Parathyroid adenoma (tissue), 2 donors: ENCODE measurements at regions not wholly inside any gene's neighbourhood (a gene's known extent, or its start where the extent isn't known, plus 50 kb on each side); places are given as distances from the start of the nearest gene placed in this dataset.

Source experiments
- H2AFZ ChIP-seq: fragments of 300-600 bp; sonication (generic); one replicate; pipeline ENCODE4 v1.7.0; 2017; ENCODE audit warnings: antibody characterized with exemption, mild to moderate bottlenecking
- H3K27ac ChIP-seq: fragments of 300-600 bp; sonication (generic); one replicate; pipeline ENCODE4 v1.7.0; 2017
- H3K27me3 ChIP-seq: fragments of 300-600 bp; sonication (generic); one replicate; pipeline ENCODE4 v1.7.0; 2017; ENCODE audit warnings: low read length; ENCODE audit not compliant: control insufficient read depth, insufficient read depth
- H3K36me3 ChIP-seq: fragments of 300-600 bp; sonication (generic); one replicate; pipeline ENCODE4 v1.7.0; 2017; ENCODE audit warnings: low read length; ENCODE audit not compliant: control insufficient read depth, insufficient read depth
- H3K4me1 ChIP-seq: fragments of 300-600 bp; sonication (generic); one replicate; pipeline ENCODE4 v1.7.0; 2017; ENCODE audit warnings: control low read depth
- H3K4me2 ChIP-seq: fragments of 300-600 bp; sonication (generic); one replicate; pipeline ENCODE4 v1.7.0; 2017; ENCODE audit warnings: low read length
- H3K4me3 ChIP-seq: fragments of 300-600 bp; sonication (generic); one replicate; pipeline ENCODE4 v1.7.0; 2017; ENCODE audit warnings: low read depth, low read length
- H3K79me2 ChIP-seq: fragments of 300-600 bp; sonication (generic); one replicate; pipeline ENCODE4 v1.7.0; 2017; ENCODE audit warnings: control low read depth
- H3K9ac ChIP-seq: fragments of 300-600 bp; sonication (generic); one replicate; pipeline ENCODE4 v1.7.0; 2017; ENCODE audit warnings: mild to moderate bottlenecking
- H3K9me3 ChIP-seq: fragments of 300-600 bp; sonication (generic); one replicate; pipeline ENCODE4 v1.7.0; 2017; ENCODE audit warnings: low read length; ENCODE audit not compliant: control insufficient read depth
- CTCF ChIP-seq: fragments of 300-600 bp; sonication (generic); IDR thresholded peaks from one replicate; pipeline ENCODE4 v1.7.0; 2017; ENCODE audit warnings: antibody characterized with exemption, mild to moderate bottlenecking
- donor health status: primary hyperparathyroidism.

GRCh38 chr10:126777714-126778113, 107.2 kb upstream of the C10orf90 start:
- no peak overlapping the region for H3K9ac ChIP-seq
- no peak overlapping the region for H3K4me2 ChIP-seq
- no peak overlapping the region for H3K27ac ChIP-seq
- H3K4me3 ChIP-seq = no peak overlapping the region
- no peaks in the 10 kb centered on the region for H3K36me3 ChIP-seq
- H3K4me1 ChIP-seq = no peaks in the 10 kb centered on the region
- no peaks in the 10 kb centered on the region for H3K79me2 ChIP-seq
- H3K27me3 ChIP-seq = no peaks in the 10 kb centered on the region
- no peak overlapping the region for H2AFZ ChIP-seq
- no peak for TF ChIP-seq CTCF
- no peaks in the 10 kb centered on the region for H3K9me3 ChIP-seq

GRCh38 chr10:126781450-126782216, 111.1 kb upstream of the C10orf90 start:
- no peak overlapping the region for H3K4me3 ChIP-seq
- H3K27me3 ChIP-seq = no peaks in the 10 kb centered on the region
- H3K9ac ChIP-seq = no peak overlapping the region
- H3K36me3 ChIP-seq = no peaks in the 10 kb centered on the region
- no peak overlapping the region for H3K27ac ChIP-seq
- H3K4me1 ChIP-seq = no peaks in the 10 kb centered on the region
- H2AFZ ChIP-seq = no peak overlapping the region
- TF ChIP-seq CTCF = no peak
- H3K79me2 ChIP-seq = no peaks in the 10 kb centered on the region
- H3K4me2 ChIP-seq = no peak overlapping the region
- H3K9me3 ChIP-seq = no peaks in the 10 kb centered on the region

GRCh38 chr10:126783806-126784557, 113.5 kb upstream of the C10orf90 start:
- Histone ChIP-seq H3K4me2 (no peak overlapping the region), H3K4me3 (no peak overlapping the region), H3K9me3 (no peaks in the 10 kb centered on the region), H3K27ac (no peak overlapping the region), H3K27me3 (no peaks in the 10 kb centered on the region), H3K79me2 (no peaks in the 10 kb centered on the region), H2AFZ (no peak overlapping the region), H3K4me1 (no peaks in the 10 kb centered on the region), H3K9ac (no peak overlapping the region), H3K36me3 (no peaks in the 10 kb centered on the region)
- no peak for TF ChIP-seq CTCF

GRCh38 chr10:126787201-126787600, 116.7 kb upstream of the C10orf90 start:
- H2AFZ ChIP-seq = no peak overlapping the region
- H3K9ac ChIP-seq = no peak overlapping the region
- no peaks in the 10 kb centered on the region for H3K4me1 ChIP-seq
- no peak overlapping the region for H3K4me3 ChIP-seq
- no peaks in the 10 kb centered on the region for H3K79me2 ChIP-seq
- H3K9me3 ChIP-seq = no peaks in the 10 kb centered on the region
- no peaks in the 10 kb centered on the region for H3K36me3 ChIP-seq
- H3K4me2 ChIP-seq = no peak overlapping the region
- no peak for TF ChIP-seq CTCF
- no peaks in the 10 kb centered on the region for H3K27me3 ChIP-seq
- no peak overlapping the region for H3K27ac ChIP-seq
